ENCODE measurements at regions not wholly inside any gene's neighbourhood (a gene's known extent, or its start where the extent isn't known, plus 50 kb on each side); places are given as distances from the start of the nearest gene placed in this dataset.

DNA sequence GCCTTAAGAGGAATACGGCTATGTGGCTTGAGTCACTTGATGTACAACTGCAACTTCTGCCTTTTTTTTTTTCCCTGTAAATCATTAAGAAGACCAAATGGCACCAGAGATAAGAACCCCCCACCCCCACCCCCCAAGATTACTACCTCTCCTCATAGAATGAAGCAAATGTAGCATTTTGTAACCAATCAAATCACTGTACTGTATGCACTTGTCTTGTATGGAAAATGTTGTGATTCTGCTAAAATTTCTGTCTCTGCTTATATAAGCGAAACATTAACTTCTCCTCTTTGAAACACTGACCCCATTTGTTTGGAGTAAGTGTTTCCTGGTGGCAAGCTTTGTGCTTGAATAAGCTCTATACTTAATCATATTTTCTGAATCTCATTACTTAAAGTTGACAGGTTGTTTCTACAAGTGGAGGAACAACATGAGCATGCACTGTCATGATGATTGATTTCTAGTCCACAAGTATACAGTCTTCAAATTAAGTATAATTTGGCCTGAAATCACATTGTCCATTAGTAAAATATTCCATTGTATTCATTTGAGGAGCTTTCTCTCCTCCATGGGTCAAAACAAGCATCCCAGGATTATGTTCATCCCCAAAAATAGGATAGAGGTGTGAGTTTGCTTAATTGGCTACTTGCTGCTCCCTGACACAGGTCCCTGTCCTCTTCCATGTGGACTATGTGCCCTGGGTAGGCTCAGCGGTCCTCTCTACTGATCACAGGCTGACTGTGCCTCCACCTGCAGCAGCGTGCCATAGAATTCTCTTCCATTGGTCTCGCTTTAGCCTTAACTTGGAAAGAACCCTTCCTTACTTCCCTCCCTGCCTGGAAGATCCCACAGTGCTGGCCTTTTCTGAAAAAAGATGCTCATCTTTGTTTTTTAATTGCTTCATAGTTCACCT is 104.0 kb upstream of the BMP2K start:
- Histone ChIP-seq H3K4me1 (ENCODE audit: control insufficient read depth in 2 of 2, insufficient read depth in 2 of 2, low read length in 2 of 2) (peaks cover 0 to 4% of the 10 kb centered on the region in 2 donors), H3K27ac (ENCODE audit: low read depth in 2 of 2, low read length in 2 of 2) (no peak overlapping the region), H3K9ac (ENCODE audit: low read depth in 1 of 2, low read length in 2 of 2) (no peak overlapping the region), H3K9me3 (ENCODE audit: control insufficient read depth in 2 of 2, low read length in 2 of 2) (no peaks in the 10 kb centered on the region), H3K27me3 (ENCODE audit: control insufficient read depth in 2 of 2, insufficient read depth in 2 of 2, low read length in 2 of 2) (no peaks in the 10 kb centered on the region), H3K4me3 (ENCODE audit: low read length in 2 of 2) (no peak overlapping the region), H3K36me3 (ENCODE audit: control insufficient read depth in 2 of 2, insufficient read depth in 2 of 2, low read length in 2 of 2) (no peaks in the 10 kb centered on the region)

DNA sequence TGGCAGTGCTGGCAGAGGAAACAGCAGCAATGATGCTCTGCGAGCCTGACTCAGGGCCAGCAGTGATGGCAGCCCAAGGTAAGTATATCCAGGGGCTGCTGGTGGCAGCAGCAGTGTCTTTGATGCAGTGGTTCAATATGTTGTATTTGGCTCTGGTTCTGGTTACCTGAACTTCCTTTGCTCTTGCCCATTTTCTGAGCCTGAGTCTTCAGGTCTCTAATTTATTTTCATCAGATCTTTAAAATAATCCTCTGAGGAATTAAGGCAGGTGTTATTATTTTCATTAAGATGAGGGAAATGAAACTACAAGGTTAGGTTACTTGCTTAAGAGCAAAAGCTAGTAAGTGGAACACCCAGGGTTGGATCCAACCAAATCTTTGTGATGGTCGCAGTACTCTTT is 102.8 kb upstream of the BMP2K start:
- H3K27me3 ChIP-seq (ENCODE audit: control insufficient read depth in 2 of 2, insufficient read depth in 2 of 2, low read length in 2 of 2) = no peaks in the 10 kb centered on the region
- H3K9ac ChIP-seq (ENCODE audit: low read depth in 1 of 2, low read length in 2 of 2) = no peak overlapping the region
- H3K27ac ChIP-seq (ENCODE audit: low read depth in 2 of 2, low read length in 2 of 2) = no peak overlapping the region
- H3K36me3 ChIP-seq (ENCODE audit: control insufficient read depth in 2 of 2, insufficient read depth in 2 of 2, low read length in 2 of 2) = no peaks in the 10 kb centered on the region
- no peak overlapping the region for H3K4me3 ChIP-seq (ENCODE audit: low read length in 2 of 2)
- peaks cover 0 to 3% of the 10 kb centered on the region in 2 donors for H3K4me1 ChIP-seq (ENCODE audit: control insufficient read depth in 2 of 2, insufficient read depth in 2 of 2, low read length in 2 of 2)
- no peaks in the 10 kb centered on the region for H3K9me3 ChIP-seq (ENCODE audit: control insufficient read depth in 2 of 2, low read length in 2 of 2)

DNA sequence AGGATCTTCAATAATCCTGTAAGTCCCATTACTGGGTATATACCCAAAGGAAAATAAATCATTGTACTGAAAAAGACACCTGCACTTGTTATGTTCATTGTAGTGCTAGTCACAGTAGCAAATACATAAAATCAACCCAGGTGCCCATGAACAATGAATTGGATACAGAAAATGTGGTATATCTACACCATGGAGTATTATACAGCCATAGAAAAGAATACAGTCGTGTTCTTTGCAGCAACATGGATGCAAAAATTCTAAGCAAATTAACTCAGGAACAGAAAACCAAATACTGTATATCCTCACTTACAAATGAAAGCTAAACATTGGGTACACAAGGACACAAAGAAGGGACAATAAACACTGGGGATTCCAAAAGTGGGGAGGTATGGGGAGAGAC is 100.8 kb upstream of the BMP2K start:
- no peak overlapping the region for H3K27ac ChIP-seq (ENCODE audit: low read depth in 2 of 2, low read length in 2 of 2)
- H3K9me3 ChIP-seq (ENCODE audit: control insufficient read depth in 2 of 2, low read length in 2 of 2) = no peaks in the 10 kb centered on the region
- no peaks in the 10 kb centered on the region for H3K4me1 ChIP-seq (ENCODE audit: control insufficient read depth in 2 of 2, insufficient read depth in 2 of 2, low read length in 2 of 2)
- no peak overlapping the region for H3K4me3 ChIP-seq (ENCODE audit: low read length in 2 of 2)
- H3K27me3 ChIP-seq (ENCODE audit: control insufficient read depth in 2 of 2, insufficient read depth in 2 of 2, low read length in 2 of 2) = no peaks in the 10 kb centered on the region
- no peaks in the 10 kb centered on the region for H3K36me3 ChIP-seq (ENCODE audit: control insufficient read depth in 2 of 2, insufficient read depth in 2 of 2, low read length in 2 of 2)
- H3K9ac ChIP-seq (ENCODE audit: low read depth in 1 of 2, low read length in 2 of 2) = no peak overlapping the region

DNA sequence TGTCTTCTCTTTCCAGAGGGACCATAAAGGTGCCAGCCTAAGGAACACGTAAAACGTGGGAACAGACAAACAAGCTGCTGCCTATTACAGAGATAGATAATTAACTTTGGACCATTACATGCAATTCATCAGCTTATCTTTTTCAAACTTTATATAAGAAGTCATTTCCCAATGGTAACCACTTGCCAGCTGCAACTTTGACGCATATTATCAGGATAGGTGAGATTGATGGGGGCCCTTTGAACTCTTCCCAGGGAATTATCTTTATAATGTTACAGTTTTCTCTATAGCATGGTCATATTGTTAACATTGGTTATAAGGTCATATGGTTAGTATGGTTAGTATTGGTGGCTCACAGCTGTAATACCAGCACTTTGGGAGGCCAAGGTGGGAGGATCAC is 94.1 kb upstream of the BMP2K start:
- no peak overlapping the region for H3K9ac ChIP-seq (ENCODE audit: low read depth in 1 of 2, low read length in 2 of 2)
- peaks cover 0 to 5% of the 10 kb centered on the region in 2 donors for H3K4me1 ChIP-seq (ENCODE audit: control insufficient read depth in 2 of 2, insufficient read depth in 2 of 2, low read length in 2 of 2)
- H3K4me3 ChIP-seq (ENCODE audit: low read length in 2 of 2) = no peak overlapping the region
- no peaks in the 10 kb centered on the region for H3K27me3 ChIP-seq (ENCODE audit: control insufficient read depth in 2 of 2, insufficient read depth in 2 of 2, low read length in 2 of 2)
- H3K27ac ChIP-seq (ENCODE audit: low read depth in 2 of 2, low read length in 2 of 2) = no peak overlapping the region
- no peaks in the 10 kb centered on the region for H3K9me3 ChIP-seq (ENCODE audit: control insufficient read depth in 2 of 2, low read length in 2 of 2)
- H3K36me3 ChIP-seq (ENCODE audit: control insufficient read depth in 2 of 2, insufficient read depth in 2 of 2, low read length in 2 of 2) = no peaks in the 10 kb centered on the region

DNA sequence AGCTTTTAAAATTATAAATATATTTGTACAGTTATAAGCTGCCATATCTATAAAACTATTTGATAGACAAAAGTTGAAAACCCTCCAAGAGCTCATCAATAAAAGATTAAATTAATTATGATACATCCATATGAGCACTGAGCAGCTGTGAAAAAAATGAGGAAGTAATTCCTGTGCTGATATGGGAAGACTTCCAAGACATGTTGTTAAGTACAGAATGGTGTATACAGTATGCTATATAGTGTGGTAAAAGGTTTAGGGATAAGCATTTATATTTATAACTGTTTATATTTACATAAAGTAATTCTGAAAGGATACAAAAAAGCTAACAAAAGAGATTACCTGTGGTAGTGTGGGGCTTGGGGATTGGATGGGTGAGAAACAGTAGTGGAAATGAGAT is 92.8 kb upstream of the BMP2K start:
- Histone ChIP-seq H3K36me3 (ENCODE audit: control insufficient read depth in 2 of 2, insufficient read depth in 2 of 2, low read length in 2 of 2) (no peaks in the 10 kb centered on the region), H3K27ac (ENCODE audit: low read depth in 2 of 2, low read length in 2 of 2) (no peak overlapping the region), H3K9me3 (ENCODE audit: control insufficient read depth in 2 of 2, low read length in 2 of 2) (no peaks in the 10 kb centered on the region), H3K27me3 (ENCODE audit: control insufficient read depth in 2 of 2, insufficient read depth in 2 of 2, low read length in 2 of 2) (no peaks in the 10 kb centered on the region), H3K4me3 (ENCODE audit: low read length in 2 of 2) (no peak overlapping the region), H3K9ac (ENCODE audit: low read depth in 1 of 2, low read length in 2 of 2) (no peak overlapping the region), H3K4me1 (ENCODE audit: control insufficient read depth in 2 of 2, insufficient read depth in 2 of 2, low read length in 2 of 2) (peaks cover 0 to 5% of the 10 kb centered on the region in 2 donors)

DNA sequence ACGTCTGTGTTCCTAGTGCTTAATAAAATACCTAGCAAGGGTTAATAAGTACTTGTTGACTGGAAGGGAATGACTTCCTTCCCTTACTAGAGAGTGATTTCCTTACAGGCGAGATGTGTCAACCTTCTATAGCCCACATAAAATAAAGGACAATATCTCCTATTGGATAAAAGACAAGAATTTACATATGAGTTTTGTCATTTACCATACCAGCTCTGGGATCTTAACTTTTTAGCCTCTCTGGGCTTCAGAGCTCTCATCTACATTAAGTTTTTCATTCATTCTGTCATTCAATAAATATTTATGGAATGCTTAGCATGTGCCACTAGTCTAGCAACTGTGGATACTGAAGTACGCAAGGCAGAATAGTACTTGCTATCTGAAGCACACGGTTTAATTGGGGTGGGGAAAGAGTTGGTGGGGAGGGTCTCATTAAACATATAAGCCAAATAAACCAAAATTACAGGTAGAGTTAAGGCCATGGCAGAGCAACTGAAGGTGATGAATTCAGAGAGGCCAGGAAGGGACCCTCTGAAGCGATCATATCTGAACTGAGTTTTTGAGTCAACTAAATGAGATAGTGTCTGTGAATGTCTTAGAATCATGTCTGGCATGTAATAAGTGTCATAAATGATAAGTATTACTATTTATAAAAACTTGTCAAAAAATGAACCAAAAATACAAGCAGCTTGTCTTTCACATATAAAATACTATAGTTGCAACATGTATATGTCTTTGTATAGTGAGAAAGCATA is 91.6 kb upstream of the BMP2K start:
- no peaks in the 10 kb centered on the region for H3K9me3 ChIP-seq (ENCODE audit: control insufficient read depth in 2 of 2, low read length in 2 of 2)
- peaks cover 0 to 5% of the 10 kb centered on the region in 2 donors for H3K4me1 ChIP-seq (ENCODE audit: control insufficient read depth in 2 of 2, insufficient read depth in 2 of 2, low read length in 2 of 2)
- H3K27me3 ChIP-seq (ENCODE audit: control insufficient read depth in 2 of 2, insufficient read depth in 2 of 2, low read length in 2 of 2) = no peaks in the 10 kb centered on the region
- H3K27ac ChIP-seq (ENCODE audit: low read depth in 2 of 2, low read length in 2 of 2) = no peak overlapping the region
- no peak overlapping the region for H3K9ac ChIP-seq (ENCODE audit: low read depth in 1 of 2, low read length in 2 of 2)
- H3K4me3 ChIP-seq (ENCODE audit: low read length in 2 of 2) = no peak overlapping the region
- H3K36me3 ChIP-seq (ENCODE audit: control insufficient read depth in 2 of 2, insufficient read depth in 2 of 2, low read length in 2 of 2) = no peaks in the 10 kb centered on the region

DNA sequence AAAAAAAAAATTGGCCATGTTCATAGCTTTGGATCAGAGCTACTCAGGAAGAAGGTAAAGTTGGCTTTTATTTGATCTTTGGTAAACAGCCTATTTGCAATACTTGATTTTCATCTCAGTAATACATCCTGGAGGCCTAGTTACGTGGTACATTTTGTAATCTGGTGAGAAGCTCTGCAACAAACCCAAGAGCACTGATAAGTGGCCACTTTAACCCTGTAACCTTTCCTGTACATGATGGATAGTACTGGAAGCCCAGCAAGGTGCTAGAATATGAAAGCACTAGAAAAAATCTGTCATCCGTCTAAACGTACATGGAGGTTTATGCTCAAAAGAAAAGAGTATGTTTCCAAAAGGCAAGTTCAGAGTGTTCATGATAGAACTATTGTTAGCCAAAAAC is 88.3 kb upstream of the BMP2K start:
- no peak overlapping the region for H3K27ac ChIP-seq (ENCODE audit: low read depth in 2 of 2, low read length in 2 of 2)
- H3K27me3 ChIP-seq (ENCODE audit: control insufficient read depth in 2 of 2, insufficient read depth in 2 of 2, low read length in 2 of 2) = no peaks in the 10 kb centered on the region
- H3K4me1 ChIP-seq (ENCODE audit: control insufficient read depth in 2 of 2, insufficient read depth in 2 of 2, low read length in 2 of 2) = peaks cover 0 to 4% of the 10 kb centered on the region in 2 donors
- no peak overlapping the region for H3K4me3 ChIP-seq (ENCODE audit: low read length in 2 of 2)
- H3K36me3 ChIP-seq (ENCODE audit: control insufficient read depth in 2 of 2, insufficient read depth in 2 of 2, low read length in 2 of 2) = no peaks in the 10 kb centered on the region
- H3K9ac ChIP-seq (ENCODE audit: low read depth in 1 of 2, low read length in 2 of 2) = no peak overlapping the region
- H3K9me3 ChIP-seq (ENCODE audit: control insufficient read depth in 2 of 2, low read length in 2 of 2) = no peaks in the 10 kb centered on the region

DNA sequence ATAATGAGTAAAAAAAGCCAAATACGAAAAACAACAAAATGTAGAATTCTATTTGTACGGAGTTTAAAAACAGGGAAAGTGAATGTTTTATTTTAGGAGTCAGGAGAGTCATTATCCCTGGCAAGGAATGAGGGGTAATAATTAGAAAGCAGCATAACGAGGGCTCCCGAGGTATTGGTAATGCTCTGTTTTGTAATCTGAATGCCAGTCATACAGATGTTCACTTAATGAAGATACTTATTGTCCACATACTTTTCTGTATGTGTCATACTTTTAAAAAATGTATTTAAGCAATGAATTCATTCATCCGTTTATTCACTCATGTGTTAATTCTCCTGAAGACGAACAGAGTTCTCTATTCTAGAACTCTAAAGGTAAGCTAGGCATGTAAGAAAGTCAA is 87.8 kb upstream of the BMP2K start:
- no peak overlapping the region for H3K27ac ChIP-seq (ENCODE audit: low read depth in 2 of 2, low read length in 2 of 2)
- no peak overlapping the region for H3K4me3 ChIP-seq (ENCODE audit: low read length in 2 of 2)
- no peaks in the 10 kb centered on the region for H3K27me3 ChIP-seq (ENCODE audit: control insufficient read depth in 2 of 2, insufficient read depth in 2 of 2, low read length in 2 of 2)
- H3K4me1 ChIP-seq (ENCODE audit: control insufficient read depth in 2 of 2, insufficient read depth in 2 of 2, low read length in 2 of 2) = peaks cover 0 to 3% of the 10 kb centered on the region in 2 donors
- H3K9ac ChIP-seq (ENCODE audit: low read depth in 1 of 2, low read length in 2 of 2) = no peak overlapping the region
- H3K36me3 ChIP-seq (ENCODE audit: control insufficient read depth in 2 of 2, insufficient read depth in 2 of 2, low read length in 2 of 2) = no peaks in the 10 kb centered on the region
- H3K9me3 ChIP-seq (ENCODE audit: control insufficient read depth in 2 of 2, low read length in 2 of 2) = no peaks in the 10 kb centered on the region

DNA sequence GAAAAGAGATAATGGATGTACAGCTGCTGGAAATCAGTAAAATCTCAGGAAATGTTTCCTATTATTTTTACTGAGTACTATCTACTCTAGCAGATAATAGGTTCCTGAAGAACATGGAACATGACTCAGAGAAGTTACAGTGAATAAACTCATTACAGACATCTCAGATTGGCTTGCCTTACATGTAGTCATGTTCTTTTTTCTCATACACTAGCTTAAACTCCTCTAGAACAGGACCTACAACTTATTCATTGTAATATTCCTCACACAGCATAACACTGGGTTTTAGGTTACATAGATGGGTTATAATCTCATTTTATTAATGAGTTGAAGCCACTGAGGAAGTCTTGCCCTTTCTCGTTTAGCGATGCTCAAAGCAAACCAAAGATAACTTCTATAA is 86.9 kb upstream of the BMP2K start:
- H3K9ac ChIP-seq (ENCODE audit: low read depth in 1 of 2, low read length in 2 of 2) = no peak overlapping the region
- no peaks in the 10 kb centered on the region for H3K9me3 ChIP-seq (ENCODE audit: control insufficient read depth in 2 of 2, low read length in 2 of 2)

DNA sequence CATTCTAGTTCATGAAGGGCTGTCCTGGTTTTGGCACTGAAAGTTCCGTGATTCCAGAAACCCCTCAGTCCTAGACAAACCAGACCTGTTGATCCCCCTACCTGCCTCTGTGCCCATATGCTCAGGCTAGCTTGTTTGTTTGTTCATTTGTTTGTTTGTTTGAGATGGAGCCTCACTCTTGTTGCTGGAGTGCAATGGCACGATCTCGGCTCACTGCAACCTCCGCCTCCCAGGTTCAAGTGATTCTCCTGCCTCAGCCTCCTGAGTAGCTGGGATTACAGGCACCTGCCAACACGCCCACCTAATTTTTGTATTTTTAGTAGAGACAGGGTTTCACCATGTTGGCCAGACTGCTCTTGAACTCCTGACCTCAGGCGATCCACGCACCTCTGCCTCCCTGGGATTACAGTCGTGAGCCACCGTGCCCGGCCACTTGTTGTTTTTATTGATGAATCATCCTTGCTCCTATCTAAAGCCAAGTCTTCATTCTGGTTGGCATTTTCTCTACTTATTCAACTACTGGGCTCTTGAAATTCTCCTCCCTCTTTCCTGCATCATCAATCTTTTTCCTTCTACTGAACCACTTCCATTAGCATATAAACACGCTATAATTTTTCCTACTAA is 86.3 kb upstream of the BMP2K start:
- no peaks in the 10 kb centered on the region for H3K27me3 ChIP-seq (ENCODE audit: control insufficient read depth in 2 of 2, insufficient read depth in 2 of 2, low read length in 2 of 2)
- no peak overlapping the region for H3K27ac ChIP-seq (ENCODE audit: low read depth in 2 of 2, low read length in 2 of 2)
- H3K4me3 ChIP-seq (ENCODE audit: low read length in 2 of 2) = no peak overlapping the region
- no peaks in the 10 kb centered on the region for H3K9me3 ChIP-seq (ENCODE audit: control insufficient read depth in 2 of 2, low read length in 2 of 2)
- peaks cover 0 to 8% of the 10 kb centered on the region in 2 donors for H3K4me1 ChIP-seq (ENCODE audit: control insufficient read depth in 2 of 2, insufficient read depth in 2 of 2, low read length in 2 of 2)
- H3K9ac ChIP-seq (ENCODE audit: low read depth in 1 of 2, low read length in 2 of 2) = no peak overlapping the region
- H3K36me3 ChIP-seq (ENCODE audit: control insufficient read depth in 2 of 2, insufficient read depth in 2 of 2, low read length in 2 of 2) = no peaks in the 10 kb centered on the region

More for the DNA sequence above, 86.9 kb upstream of the BMP2K start:
- Histone ChIP-seq H3K27me3 (ENCODE audit: control insufficient read depth in 2 of 2, insufficient read depth in 2 of 2, low read length in 2 of 2) (no peaks in the 10 kb centered on the region), H3K36me3 (ENCODE audit: control insufficient read depth in 2 of 2, insufficient read depth in 2 of 2, low read length in 2 of 2) (no peaks in the 10 kb centered on the region), H3K4me1 (ENCODE audit: control insufficient read depth in 2 of 2, insufficient read depth in 2 of 2, low read length in 2 of 2) (peaks cover 0 to 3% of the 10 kb centered on the region in 2 donors), H3K4me3 (ENCODE audit: low read length in 2 of 2) (no peak overlapping the region), H3K27ac (ENCODE audit: low read depth in 2 of 2, low read length in 2 of 2) (no peak overlapping the region)
